ENCODE measurements at regions not wholly inside any gene's neighbourhood (a gene's known extent, or its start where the extent isn't known, plus 50 kb on each side); places are given as distances from the start of the nearest gene placed in this dataset.

DNA sequence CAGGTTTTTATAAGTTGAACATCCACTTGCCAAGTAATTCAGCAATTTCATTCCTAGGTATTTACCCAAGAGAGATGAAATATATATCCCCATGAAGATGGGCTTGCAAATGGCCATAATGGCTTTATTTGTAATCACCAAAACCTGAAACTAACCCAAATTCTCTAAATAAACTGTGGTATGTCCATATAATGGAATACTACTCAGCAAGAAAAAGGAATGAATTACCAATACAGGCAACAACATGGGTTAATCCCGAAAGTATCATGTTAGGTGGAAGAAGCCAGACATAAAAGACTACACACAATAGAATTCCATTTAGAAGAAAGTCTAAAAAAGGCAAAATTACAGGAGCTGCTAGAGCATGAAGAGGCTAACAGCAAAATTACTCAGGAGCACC, 101.4 kb upstream of the PPP2R2D start:
- Histone ChIP-seq H3K4me3 (ENCODE audit: insufficient read depth, low read depth, low read length) (no peak overlapping the region), H3K27me3 (ENCODE audit: control insufficient read depth, insufficient read depth, low read length) (no peaks in the 10 kb centered on the region), H3K36me3 (replicated peaks; ENCODE audit: control insufficient read depth, insufficient read depth, low read length) (no peaks in the 10 kb centered on the region)
- DNase-seq, result no peak

- no peak overlapping the region for H3K4me3 ChIP-seq (ENCODE audit: insufficient read depth, low read depth, low read length)
- no peak for DNase-seq
- no peaks in the 10 kb centered on the region for H3K36me3 ChIP-seq (replicated peaks; ENCODE audit: control insufficient read depth, insufficient read depth, low read length)
- no peaks in the 10 kb centered on the region for H3K27me3 ChIP-seq (ENCODE audit: control insufficient read depth, insufficient read depth, low read length)
Measured at GRCh38 chr10:131802156-131802915, 98.5 kb upstream of the PPP2R2D start.

DNA sequence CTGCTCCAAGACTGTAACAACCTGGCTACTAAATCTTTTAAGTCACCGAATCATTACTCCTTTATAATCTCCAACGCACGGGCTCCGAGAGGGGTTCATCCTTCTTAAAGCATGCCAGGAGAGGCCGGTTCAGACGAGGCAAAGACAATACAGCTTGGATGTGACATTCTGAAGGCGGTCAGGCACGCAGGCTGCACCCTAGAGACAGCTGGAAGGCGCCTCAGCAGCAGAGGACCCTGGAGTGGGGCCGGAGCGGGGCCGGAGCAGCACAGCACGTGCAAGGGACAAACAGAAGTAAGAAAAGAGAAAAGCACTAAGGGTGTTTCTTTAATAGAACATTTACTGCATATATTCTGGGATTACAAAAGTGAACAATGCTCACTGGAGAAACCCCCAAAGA, 97.8 kb upstream of the PPP2R2D start:
- no peak overlapping the region for H3K4me3 ChIP-seq (ENCODE audit: insufficient read depth, low read depth, low read length)
- H3K27me3 ChIP-seq (ENCODE audit: control insufficient read depth, insufficient read depth, low read length), result no peaks in the 10 kb centered on the region
- DNase-seq, result no peak
- no peaks in the 10 kb centered on the region for H3K36me3 ChIP-seq (replicated peaks; ENCODE audit: control insufficient read depth, insufficient read depth, low read length)

DNA sequence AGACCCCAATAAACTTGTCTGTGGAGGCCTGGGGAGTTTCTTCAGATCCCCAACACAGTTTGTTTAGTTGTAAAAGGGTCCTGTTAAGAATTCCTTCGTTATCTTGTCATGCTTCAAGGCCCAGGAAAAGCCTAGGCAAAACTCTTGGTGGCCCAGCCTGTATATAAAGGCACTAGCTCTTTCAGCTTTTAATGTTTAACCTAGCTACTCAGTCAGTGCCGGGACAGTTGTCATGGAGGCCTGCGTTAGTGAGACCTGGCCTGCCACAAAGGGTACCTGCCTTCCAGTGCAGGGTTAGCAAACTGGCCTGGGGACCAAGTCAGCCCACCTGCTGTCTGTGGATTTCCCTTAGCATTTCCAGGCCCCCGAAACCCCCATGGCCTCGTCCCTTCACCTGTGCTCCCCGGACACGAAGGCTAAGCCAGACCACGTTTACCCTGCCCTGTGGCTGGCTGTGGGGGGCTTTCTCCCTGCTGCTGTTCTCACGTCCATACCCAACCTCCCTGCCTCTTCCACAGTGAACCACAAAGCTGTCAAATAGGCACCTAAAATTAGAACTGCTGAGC, 96.9 kb upstream of the PPP2R2D start:
- H3K4me3 ChIP-seq (ENCODE audit: insufficient read depth, low read depth, low read length), result no peak overlapping the region
- peak; percentile 34 for DNase-seq
- no peaks in the 10 kb centered on the region for H3K27me3 ChIP-seq (ENCODE audit: control insufficient read depth, insufficient read depth, low read length)
- H3K36me3 ChIP-seq (replicated peaks; ENCODE audit: control insufficient read depth, insufficient read depth, low read length), result no peaks in the 10 kb centered on the region

DNA sequence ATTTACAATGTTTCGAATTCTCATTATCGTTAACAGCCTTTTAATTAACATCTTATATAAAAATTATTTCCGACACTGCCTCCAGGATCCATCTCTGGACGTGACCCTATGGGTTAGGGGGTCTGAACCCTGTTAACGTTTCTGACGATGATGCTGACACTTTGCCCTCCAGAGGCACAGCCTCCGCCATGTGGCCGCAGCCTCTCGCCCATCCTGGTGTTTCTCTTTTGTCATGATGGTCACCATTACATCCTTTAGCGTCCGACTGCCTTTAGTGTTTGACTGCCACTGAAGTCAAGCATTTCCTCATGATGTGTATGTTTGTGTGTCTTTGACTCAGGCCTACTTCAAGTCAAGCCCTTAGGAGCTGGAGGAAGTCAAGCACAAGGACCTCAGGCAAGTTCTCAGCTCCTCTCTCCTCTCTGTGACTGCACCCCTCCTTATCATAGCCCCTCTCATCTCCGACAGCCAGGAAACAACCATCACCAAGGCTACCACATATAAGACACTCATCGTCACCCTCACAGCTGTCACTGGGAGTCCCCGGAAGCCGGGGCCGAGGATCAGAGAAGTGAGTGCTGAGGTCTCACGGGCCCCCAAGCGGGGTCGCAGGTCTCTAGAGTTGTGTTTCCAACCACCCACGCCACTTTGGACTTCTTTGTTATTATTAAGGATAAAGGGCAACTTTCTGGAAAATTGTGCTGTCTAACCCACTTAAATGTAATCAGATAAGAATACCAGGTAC, 96.1 kb upstream of the PPP2R2D start:
- Histone ChIP-seq H3K36me3 (replicated peaks; ENCODE audit: control insufficient read depth, insufficient read depth, low read length) (no peaks in the 10 kb centered on the region), H3K27me3 (ENCODE audit: control insufficient read depth, insufficient read depth, low read length) (no peaks in the 10 kb centered on the region), H3K4me3 (ENCODE audit: insufficient read depth, low read depth, low read length) (no peak overlapping the region)
- peak; percentile 37 for DNase-seq

DNA sequence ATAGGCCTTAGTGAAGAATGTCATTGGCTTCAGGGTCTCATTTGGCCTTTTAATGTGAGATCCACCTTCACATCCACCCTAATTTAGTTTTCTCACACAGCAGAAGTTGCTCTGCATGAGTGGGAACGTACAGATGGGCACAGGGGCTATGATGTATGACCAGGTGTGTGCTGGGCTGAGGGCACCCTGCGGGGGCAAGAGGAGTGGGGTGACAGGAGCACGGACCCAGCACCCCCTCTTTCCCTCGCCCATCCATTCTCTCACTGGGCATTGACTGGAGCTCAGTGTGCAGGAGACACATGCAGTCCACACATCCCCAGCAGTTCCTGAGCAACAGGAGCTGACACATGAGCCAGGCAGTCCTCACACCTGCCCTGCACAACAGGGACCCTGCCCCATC, 95.1 kb upstream of the PPP2R2D start:
- Histone ChIP-seq H3K4me3 (ENCODE audit: insufficient read depth, low read depth, low read length) (no peak overlapping the region), H3K27me3 (ENCODE audit: control insufficient read depth, insufficient read depth, low read length) (no peaks in the 10 kb centered on the region), H3K36me3 (replicated peaks; ENCODE audit: control insufficient read depth, insufficient read depth, low read length) (no peaks in the 10 kb centered on the region)
- peak; percentile 59 for DNase-seq

- no peak overlapping the region for H3K4me3 ChIP-seq (ENCODE audit: insufficient read depth, low read depth, low read length)
- H3K36me3 ChIP-seq (replicated peaks; ENCODE audit: control insufficient read depth, insufficient read depth, low read length), result no peaks in the 10 kb centered on the region
- no peak for DNase-seq
- H3K27me3 ChIP-seq (ENCODE audit: control insufficient read depth, insufficient read depth, low read length), result no peaks in the 10 kb centered on the region
Measured at GRCh38 chr10:131806146-131806545, 94.7 kb upstream of the PPP2R2D start.

GRCh38 chr10:131806646-131807317, 94.0 kb upstream of the PPP2R2D start:
- no peaks in the 10 kb centered on the region for H3K27me3 ChIP-seq (ENCODE audit: control insufficient read depth, insufficient read depth, low read length)
- no peak overlapping the region for H3K4me3 ChIP-seq (ENCODE audit: insufficient read depth, low read depth, low read length)
- DNase-seq, result peak; percentile 25
- H3K36me3 ChIP-seq (replicated peaks; ENCODE audit: control insufficient read depth, insufficient read depth, low read length), result no peaks in the 10 kb centered on the region

DNA sequence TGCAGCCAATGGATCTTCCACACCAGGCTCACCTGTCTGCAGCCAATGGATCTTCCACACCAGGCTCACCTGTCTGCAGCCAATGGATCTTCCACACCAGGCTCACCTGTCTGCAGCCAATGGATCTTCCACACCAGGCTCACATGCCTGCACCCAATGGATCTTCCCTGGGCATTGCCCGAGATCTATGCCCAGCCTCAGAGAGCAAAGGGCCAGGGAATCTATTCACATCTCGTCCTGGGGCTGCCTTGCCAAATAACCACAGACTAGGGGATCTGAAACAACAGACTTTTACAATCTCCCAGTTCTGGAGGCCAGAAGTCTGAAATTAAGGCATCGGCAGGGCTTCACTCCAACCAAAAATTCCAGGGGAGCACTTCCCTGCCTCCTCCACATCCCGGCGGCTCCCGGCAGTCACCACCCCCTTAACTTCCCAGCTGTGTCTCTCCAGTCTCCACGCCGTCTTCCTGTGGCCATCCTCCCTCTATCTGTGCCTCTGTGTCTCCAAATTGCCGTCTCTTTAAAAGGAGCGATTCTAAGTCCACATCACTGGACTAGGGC, 92.4 kb upstream of the PPP2R2D start:
- Histone ChIP-seq H3K36me3 (replicated peaks; ENCODE audit: control insufficient read depth, insufficient read depth, low read length) (no peaks in the 10 kb centered on the region), H3K4me3 (ENCODE audit: insufficient read depth, low read depth, low read length) (no peak overlapping the region), H3K27me3 (ENCODE audit: control insufficient read depth, insufficient read depth, low read length) (no peaks in the 10 kb centered on the region)
- no peak for DNase-seq

DNA sequence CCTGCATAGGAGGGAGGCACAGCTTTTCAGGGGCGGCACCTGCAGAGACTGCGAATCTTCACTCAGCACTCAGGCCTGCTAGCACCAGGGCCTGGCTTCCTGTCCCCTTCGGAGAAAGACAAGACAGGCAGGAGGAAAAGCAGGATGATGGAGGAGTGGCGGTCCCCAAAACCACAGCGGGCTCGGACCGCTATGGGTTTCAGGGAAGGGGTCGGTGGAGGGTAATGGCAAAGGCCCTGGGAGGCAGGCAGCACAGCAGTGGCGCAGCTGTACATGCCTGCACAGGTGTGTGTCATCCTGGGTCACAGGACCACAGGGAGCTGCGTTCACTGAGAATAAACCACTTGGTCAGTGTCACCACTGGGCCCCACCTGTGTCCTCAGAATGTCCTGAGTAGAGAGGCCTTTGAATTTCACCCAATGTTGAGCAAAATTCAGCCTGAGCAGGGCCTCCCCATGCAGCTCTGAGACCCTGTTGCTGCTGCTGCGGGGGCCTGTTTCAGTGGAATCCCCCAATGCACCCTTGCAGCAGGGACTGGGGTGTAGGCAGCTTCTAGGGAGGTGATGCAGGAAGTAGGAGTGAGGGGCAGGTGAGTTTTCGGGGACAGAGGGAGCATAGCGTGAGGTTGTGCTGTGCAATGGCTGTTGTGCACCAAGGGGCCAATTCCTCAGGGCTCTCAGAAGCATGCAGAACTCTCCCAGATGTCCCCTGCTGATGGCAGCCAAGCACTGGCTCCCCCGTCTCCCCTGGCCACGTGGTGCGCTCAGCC, 90.6 kb upstream of the PPP2R2D start:
- peak; percentile 48 for DNase-seq
- H3K4me3 ChIP-seq (ENCODE audit: insufficient read depth, low read depth, low read length), result no peak overlapping the region

DNA sequence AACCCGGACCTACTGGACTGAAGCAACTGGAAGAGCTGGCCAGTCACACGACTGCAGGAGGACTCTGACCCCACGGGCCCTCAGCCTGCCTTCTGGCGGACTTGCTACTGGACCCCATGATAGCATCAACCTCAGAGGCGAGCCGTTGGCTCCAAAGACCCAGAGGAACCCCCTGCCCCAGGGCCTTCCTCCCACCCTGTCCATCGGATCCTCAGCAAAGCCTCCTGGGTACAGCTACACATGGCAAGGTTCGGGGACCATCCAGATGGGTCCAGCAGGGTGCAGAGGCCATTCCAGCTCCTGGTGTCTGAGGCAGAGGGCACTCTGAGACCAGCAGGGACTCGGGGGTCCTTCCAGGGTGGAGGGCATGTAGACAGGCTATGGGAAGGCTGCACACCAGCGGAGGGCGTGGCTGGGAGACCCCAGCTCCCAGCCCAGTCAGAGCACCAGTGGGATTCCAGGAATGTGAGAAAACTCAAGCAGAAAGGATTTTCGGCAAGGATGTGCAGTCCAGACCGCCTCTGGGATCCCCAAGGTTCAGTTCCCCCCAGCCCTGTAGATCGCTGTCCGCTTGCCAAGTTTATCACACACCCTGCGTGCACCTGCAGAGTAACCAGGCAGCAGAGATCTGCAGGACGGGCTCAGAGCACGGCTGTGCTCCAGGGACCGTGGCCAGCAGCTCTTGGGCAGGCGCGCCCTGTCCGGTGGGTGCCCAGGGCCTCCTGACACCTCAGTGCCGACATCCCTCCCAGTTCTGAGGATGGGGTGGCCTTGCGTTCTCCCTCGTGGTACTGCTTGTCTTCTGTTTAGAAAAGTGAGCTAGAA, 89.8 kb upstream of the PPP2R2D start:
- H3K36me3 ChIP-seq (replicated peaks; ENCODE audit: control insufficient read depth, insufficient read depth, low read length), result no peaks in the 10 kb centered on the region
- H3K4me3 ChIP-seq (ENCODE audit: insufficient read depth, low read depth, low read length), result no peak overlapping the region
- no peaks in the 10 kb centered on the region for H3K27me3 ChIP-seq (ENCODE audit: control insufficient read depth, insufficient read depth, low read length)
- DNase-seq, result peak; percentile 34

More for the DNA sequence above, 90.6 kb upstream of the PPP2R2D start:
- no peaks in the 10 kb centered on the region for H3K27me3 ChIP-seq (ENCODE audit: control insufficient read depth, insufficient read depth, low read length)
- H3K36me3 ChIP-seq (replicated peaks; ENCODE audit: control insufficient read depth, insufficient read depth, low read length), result no peaks in the 10 kb centered on the region

- DNase-seq, result peak; percentile 22
- Histone ChIP-seq H3K36me3 (replicated peaks; ENCODE audit: control insufficient read depth, insufficient read depth, low read length) (no peaks in the 10 kb centered on the region), H3K4me3 (ENCODE audit: insufficient read depth, low read depth, low read length) (no peak overlapping the region), H3K27me3 (ENCODE audit: control insufficient read depth, insufficient read depth, low read length) (no peaks in the 10 kb centered on the region)
Measured at GRCh38 chr10:131811630-131812403, 89.0 kb upstream of the PPP2R2D start.
